HG02884 (cell line): ENCODE measurements at regions not wholly inside any gene's neighbourhood (a gene's known extent, or its start where the extent isn't known, plus 50 kb on each side); places are given as distances from the start of the nearest gene placed in this dataset.
A peak's percentile ranks its signal among the peaks of the same experiment; 100 is the strongest.

Experiments
- ATAC-seq: cut with Tn5 transposase; IDR thresholded peaks from one replicate; pipeline ENCODE4 v1.9.1; 2021; ENCODE audit warnings: mild to moderate bottlenecking, moderate library complexity; ENCODE audit not compliant: unreplicated experiment

DNA sequence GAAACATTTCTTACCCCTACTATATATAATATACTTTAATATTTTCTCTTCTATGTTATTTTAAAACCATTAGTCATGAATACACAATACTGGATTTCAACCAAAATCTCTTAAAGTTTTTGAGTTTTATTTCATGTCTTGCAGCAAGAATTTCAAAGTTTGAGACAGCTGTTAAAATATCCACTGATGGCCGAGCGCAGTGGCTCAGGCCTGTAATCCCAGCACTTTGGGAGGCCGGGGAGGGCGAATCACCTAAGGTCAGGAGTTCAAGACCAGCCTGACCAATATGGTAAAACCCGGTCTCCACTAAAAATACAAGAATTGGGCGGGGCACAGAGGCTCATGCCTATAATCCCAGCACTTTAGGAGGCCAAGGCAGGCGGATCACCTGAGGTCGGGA lies 59.7 kb upstream of the DAPK1 start:
- no peak for ATAC-seq

DNA sequence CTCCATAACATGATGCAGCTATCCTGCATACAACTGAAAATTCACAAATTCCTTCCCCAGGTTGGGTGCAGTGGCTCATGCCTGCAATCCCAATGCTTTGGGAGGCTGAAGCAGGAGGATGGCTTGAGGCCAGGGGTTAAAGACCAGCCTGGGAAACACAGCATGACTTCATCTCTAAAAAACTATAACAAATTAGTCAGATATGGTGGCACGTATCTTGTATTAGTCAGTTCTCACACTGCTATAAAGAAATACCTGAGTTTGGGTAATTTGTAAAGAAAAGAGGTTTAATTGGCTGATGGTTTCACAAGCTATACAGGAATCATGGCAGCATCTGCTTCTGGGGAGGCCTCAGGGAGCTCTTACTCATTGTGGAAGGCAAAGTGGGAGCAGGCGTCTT lies 56.4 kb upstream of the DAPK1 start:
- ATAC-seq: no peak

- ATAC-seq: no peak
These were observed 55.2 kb upstream of the DAPK1 start for GRCh38 chr9:87442451-87442850.

GRCh38 chr9:87443006-87443405 lies 54.7 kb upstream of the DAPK1 start:
- ATAC-seq: no peak

- ATAC-seq: no peak
These were observed 54.2 kb upstream of the DAPK1 start for GRCh38 chr9:87443461-87443860.

GRCh38 chr9:87445646-87446045 lies 52.0 kb upstream of the DAPK1 start:
- ATAC-seq: peak; percentile 76

DNA sequence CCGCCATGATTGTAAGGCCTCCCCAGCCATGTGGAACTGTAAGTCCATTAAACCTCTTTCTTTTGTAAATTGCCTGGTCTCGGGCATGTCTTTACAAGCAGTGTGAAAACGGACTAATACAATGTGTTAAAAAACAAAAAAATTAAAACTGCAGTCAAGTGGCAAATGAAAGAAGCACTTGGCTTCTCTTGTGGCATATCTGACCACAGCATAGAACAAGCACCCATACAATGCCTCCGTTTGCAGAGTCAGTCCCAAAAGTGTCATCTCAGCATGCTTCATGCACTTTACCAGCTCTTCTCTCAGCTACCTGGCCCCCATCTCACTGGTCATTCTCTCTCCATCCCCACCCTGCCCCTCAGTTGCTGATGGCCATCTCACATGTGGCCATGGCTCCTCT lies 51.1 kb upstream of the DAPK1 start:
- ATAC-seq: no peak

DNA sequence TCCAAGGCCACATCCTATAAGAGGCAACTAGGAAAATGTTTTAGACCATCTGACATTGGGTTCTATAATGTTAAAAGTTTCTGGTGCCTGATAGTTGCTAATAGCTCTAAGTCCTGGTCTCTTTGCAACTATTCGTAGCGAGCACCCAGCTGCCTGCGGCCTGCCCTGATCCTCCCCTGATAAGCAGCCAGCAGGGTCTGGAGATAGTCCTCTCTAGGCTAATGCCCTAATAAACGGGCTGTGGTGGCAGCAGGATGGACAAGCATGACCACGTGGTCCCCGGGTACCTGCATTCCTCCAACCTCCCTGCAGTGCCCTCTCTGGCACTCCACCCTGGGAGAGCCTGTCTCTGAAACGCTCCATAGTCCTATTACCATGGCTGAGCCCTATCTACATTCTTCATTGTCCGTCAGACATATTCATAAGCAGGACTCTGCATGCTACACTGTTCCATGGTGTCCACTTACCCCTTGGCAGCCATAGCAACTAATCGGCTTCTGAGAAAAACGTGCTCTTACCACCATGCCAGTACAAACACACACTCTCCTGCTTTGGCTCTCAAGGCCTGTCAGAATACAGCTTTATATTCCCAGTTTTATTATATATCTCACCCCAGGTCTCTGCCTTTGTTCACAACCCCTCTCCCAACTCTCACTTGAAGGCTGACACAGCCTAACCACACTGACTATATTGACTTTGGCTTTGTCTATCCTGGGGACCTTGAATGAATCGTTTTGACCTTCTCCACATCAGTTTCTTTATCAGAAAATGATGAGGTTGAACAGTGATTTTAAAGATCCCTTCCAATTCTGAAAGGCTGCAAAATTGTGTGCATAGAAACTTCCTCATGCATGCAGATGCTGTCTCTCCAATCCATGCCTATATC lies 49.9 kb upstream of the DAPK1 start:
- no peak for ATAC-seq
